ENCODE measurements at regions not wholly inside any gene's neighbourhood (a gene's known extent, or its start where the extent isn't known, plus 50 kb on each side); places are given as distances from the start of the nearest gene placed in this dataset.
"Not testable (repeated sequence)": the region's sequence is repeated elsewhere in the genome, so short reads cannot be mapped to it uniquely, and the experiment has no call there.

DNA sequence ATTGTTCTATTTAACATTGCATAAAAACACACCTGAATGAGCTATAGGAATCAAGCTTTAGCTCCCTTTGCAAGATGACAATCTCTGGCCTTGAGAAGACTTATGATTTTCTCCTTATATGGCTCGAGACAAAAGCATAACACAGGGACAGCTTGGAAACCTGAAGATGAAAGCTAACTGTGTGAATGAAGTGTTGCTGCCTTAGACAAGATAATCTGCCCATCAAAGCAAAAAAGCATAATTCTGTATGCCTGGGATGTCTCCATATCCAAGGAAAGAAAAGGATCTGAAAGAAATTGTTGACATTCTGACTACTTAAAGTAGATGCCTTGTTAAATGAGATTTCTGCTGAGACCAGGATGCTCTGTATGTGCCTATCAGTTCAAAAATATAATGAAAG lies 526.7 kb upstream of the TOM1L1 start:
- Histone ChIP-seq H3F3A (ENCODE audit: insufficient read depth) (no peaks in the 10 kb centered on the region), H3K4me2 (ENCODE audit: low read depth, low read length, poor library complexity, severe bottlenecking) (no peak overlapping the region), H3K79me2 (ENCODE audit: insufficient read depth, low read length) (no peaks in the 10 kb centered on the region), H3K4me3 (ENCODE audit: insufficient read depth, low read length, poor library complexity, severe bottlenecking) (no peak overlapping the region), H3K36me3 (ENCODE audit: low read length) (no peaks in the 10 kb centered on the region), H3K9ac (ENCODE audit: low read length) (no peak overlapping the region), H3K27me3 (ENCODE audit: low read length) (no peaks in the 10 kb centered on the region), H3K27ac (ENCODE audit: low read depth, low read length) (no peak overlapping the region), H2AFZ (ENCODE audit: low read depth, low read length, severe bottlenecking) (no peak overlapping the region), H3K9me2 (replicated peaks; ENCODE audit: insufficient read depth, low read length) (no peaks in the 10 kb centered on the region), H4K20me1 (ENCODE audit: low read depth, low read length) (no peaks in the 10 kb centered on the region), H3K9me3 (ENCODE audit: insufficient read depth, low read length) (no peaks in the 10 kb centered on the region)
- TF ChIP-seq, protein P1, sequence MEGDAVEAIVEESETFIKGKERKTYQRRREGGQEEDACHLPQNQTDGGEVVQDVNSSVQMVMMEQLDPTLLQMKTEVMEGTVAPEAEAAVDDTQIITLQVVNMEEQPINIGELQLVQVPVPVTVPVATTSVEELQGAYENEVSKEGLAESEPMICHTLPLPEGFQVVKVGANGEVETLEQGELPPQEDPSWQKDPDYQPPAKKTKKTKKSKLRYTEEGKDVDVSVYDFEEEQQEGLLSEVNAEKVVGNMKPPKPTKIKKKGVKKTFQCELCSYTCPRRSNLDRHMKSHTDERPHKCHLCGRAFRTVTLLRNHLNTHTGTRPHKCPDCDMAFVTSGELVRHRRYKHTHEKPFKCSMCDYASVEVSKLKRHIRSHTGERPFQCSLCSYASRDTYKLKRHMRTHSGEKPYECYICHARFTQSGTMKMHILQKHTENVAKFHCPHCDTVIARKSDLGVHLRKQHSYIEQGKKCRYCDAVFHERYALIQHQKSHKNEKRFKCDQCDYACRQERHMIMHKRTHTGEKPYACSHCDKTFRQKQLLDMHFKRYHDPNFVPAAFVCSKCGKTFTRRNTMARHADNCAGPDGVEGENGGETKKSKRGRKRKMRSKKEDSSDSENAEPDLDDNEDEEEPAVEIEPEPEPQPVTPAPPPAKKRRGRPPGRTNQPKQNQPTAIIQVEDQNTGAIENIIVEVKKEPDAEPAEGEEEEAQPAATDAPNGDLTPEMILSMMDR (IDR thresholded peaks at IDR 0.05; ENCODE audit: insufficient read depth, low read length, poor library complexity, severe bottlenecking), result no peak
- TF ChIP-seq EZH2phosphoT487 (conservative IDR thresholded peaks at IDR 0.05; ENCODE audit: low read length), result no peak

DNA sequence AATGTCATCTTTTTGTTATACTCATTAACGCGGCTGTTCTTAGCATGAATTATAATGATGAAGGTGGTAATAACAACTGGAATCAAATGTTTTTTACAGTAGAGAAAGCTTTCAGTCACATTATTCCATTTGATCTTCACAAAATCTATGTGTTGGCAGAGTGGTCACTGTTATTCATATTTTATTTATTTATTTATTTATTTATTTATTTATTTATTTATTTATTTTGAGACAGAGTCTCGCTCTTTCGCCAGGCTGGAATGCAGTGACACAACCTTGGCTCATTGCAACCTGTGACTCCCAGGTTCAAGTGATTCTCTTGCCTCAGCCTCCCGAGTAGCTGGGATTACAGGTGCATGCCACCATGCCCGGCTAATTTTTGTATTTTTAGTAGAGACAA lies 524.2 kb upstream of the TOM1L1 start:
- not testable (repeated sequence) for H3K9me2 ChIP-seq (replicated peaks; ENCODE audit: insufficient read depth, low read length); H2AFZ ChIP-seq (ENCODE audit: low read depth, low read length, severe bottlenecking); H3K4me3 ChIP-seq (ENCODE audit: insufficient read depth, low read length, poor library complexity, severe bottlenecking); H3F3A ChIP-seq (ENCODE audit: insufficient read depth); H3K27ac ChIP-seq (ENCODE audit: low read depth, low read length); H4K20me1 ChIP-seq (ENCODE audit: low read depth, low read length); H3K9ac ChIP-seq (ENCODE audit: low read length); H3K79me2 ChIP-seq (ENCODE audit: insufficient read depth, low read length); H3K36me3 ChIP-seq (ENCODE audit: low read length); H3K27me3 ChIP-seq (ENCODE audit: low read length); H3K9me3 ChIP-seq (ENCODE audit: insufficient read depth, low read length); H3K4me2 ChIP-seq (ENCODE audit: low read depth, low read length, poor library complexity, severe bottlenecking)

DNA sequence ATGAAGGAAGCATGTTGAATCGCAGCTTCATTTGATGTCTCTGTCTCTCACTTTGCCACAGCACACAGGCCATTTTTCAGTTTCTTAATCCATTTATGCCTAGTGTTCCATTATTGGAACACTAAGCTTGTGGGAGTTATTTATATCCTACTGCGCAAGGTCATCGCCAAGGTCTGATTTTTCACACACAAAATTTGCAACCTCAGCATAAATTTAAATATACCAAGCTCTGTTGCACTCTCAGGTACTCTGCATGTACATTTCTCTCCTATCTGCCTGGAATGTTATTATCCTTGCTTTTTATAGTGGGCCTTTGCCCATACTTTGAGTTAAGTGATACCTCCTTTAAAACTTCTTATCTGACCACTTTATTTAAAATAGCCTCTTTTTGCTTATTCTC lies 519.2 kb upstream of the TOM1L1 start:
- no peak overlapping the region for H3K4me2 ChIP-seq (ENCODE audit: low read depth, low read length, poor library complexity, severe bottlenecking)
- no peak overlapping the region for H3K9ac ChIP-seq (ENCODE audit: low read length)
- H2AFZ ChIP-seq (ENCODE audit: low read depth, low read length, severe bottlenecking), result no peak overlapping the region
- TF ChIP-seq, protein P1 (IDR thresholded peaks at IDR 0.05; ENCODE audit: insufficient read depth, low read length, poor library complexity, severe bottlenecking), result no peak
- no peak for TF ChIP-seq EZH2phosphoT487 (conservative IDR thresholded peaks at IDR 0.05; ENCODE audit: low read length)
- H3K27me3 ChIP-seq (ENCODE audit: low read length), result no peaks in the 10 kb centered on the region
- H4K20me1 ChIP-seq (ENCODE audit: low read depth, low read length), result no peaks in the 10 kb centered on the region
- H3K36me3 ChIP-seq (ENCODE audit: low read length), result no peaks in the 10 kb centered on the region
- H3K9me3 ChIP-seq (ENCODE audit: insufficient read depth, low read length), result no peaks in the 10 kb centered on the region
- no peaks in the 10 kb centered on the region for H3F3A ChIP-seq (ENCODE audit: insufficient read depth)
- H3K9me2 ChIP-seq (replicated peaks; ENCODE audit: insufficient read depth, low read length), result no peaks in the 10 kb centered on the region
- no peaks in the 10 kb centered on the region for H3K79me2 ChIP-seq (ENCODE audit: insufficient read depth, low read length)
- H3K4me3 ChIP-seq (ENCODE audit: insufficient read depth, low read length, poor library complexity, severe bottlenecking), result no peak overlapping the region
- H3K27ac ChIP-seq (ENCODE audit: low read depth, low read length), result no peak overlapping the region

DNA sequence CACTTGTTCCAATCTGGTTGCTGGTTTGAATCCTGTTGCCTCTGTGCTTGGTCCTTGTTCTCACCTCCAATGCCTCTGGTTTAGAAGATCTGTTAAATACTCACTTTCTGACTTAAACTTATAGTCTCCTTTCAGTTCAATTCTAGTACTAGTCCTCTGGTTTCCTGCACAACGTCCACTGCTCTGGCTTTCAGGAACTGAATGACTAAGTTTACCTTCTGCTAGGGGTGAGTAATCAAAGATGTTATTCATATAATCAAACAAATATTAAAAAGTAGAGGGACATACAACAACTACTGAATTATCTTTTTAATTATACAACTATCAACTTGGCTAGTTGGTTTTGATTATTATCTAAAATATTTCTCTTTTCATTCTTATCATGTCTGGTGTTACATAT lies 496.4 kb upstream of the TOM1L1 start:
- no peak overlapping the region for H3K4me2 ChIP-seq (ENCODE audit: low read depth, low read length, poor library complexity, severe bottlenecking)
- H3K27me3 ChIP-seq (ENCODE audit: low read length), result no peaks in the 10 kb centered on the region
- H3K36me3 ChIP-seq (ENCODE audit: low read length), result no peaks in the 10 kb centered on the region
- no peaks in the 10 kb centered on the region for H3F3A ChIP-seq (ENCODE audit: insufficient read depth)
- H3K4me3 ChIP-seq (ENCODE audit: insufficient read depth, low read length, poor library complexity, severe bottlenecking), result no peak overlapping the region
- H2AFZ ChIP-seq (ENCODE audit: low read depth, low read length, severe bottlenecking), result no peak overlapping the region
- no peaks in the 10 kb centered on the region for H3K9me3 ChIP-seq (ENCODE audit: insufficient read depth, low read length)
- no peak overlapping the region for H3K9ac ChIP-seq (ENCODE audit: low read length)
- no peaks in the 10 kb centered on the region for H3K79me2 ChIP-seq (ENCODE audit: insufficient read depth, low read length)
- no peak overlapping the region for H3K27ac ChIP-seq (ENCODE audit: low read depth, low read length)
- no peak for TF ChIP-seq EZH2phosphoT487 (conservative IDR thresholded peaks at IDR 0.05; ENCODE audit: low read length)
- TF ChIP-seq, protein P1 (IDR thresholded peaks at IDR 0.05; ENCODE audit: insufficient read depth, low read length, poor library complexity, severe bottlenecking), result no peak
- H4K20me1 ChIP-seq (ENCODE audit: low read depth, low read length), result no peaks in the 10 kb centered on the region
- 0 out of 2 replicates have a peak, but pooled peaks cover 3% of the 10 kb centered on the region for H3K9me2 ChIP-seq (replicated peaks; ENCODE audit: insufficient read depth, low read length)
